ENCODE measurements at regions not wholly inside any gene's neighbourhood (a gene's known extent, or its start where the extent isn't known, plus 50 kb on each side); places are given as distances from the start of the nearest gene placed in this dataset.

- Histone ChIP-seq H3K4me3 (ENCODE audit: insufficient read length, low read depth) (no peak overlapping the region), H3K9me3 (ENCODE audit: insufficient read depth, low read length) (no peaks in the 10 kb centered on the region), H3K4me1 (ENCODE audit: insufficient read depth, insufficient read length) (no peaks in the 10 kb centered on the region), H3K9ac (ENCODE audit: insufficient read length, low read depth) (no peak overlapping the region), H3K36me3 (ENCODE audit: insufficient read depth, insufficient read length, low read length) (no peaks in the 10 kb centered on the region), H3K27me3 (ENCODE audit: insufficient read depth, insufficient read length) (no peaks in the 10 kb centered on the region)
- DNase-seq (ENCODE audit: low read depth, low spot score) = no peak
- TF ChIP-seq ZNF274 (IDR thresholded peaks at IDR 0.05; ENCODE audit: low read depth, low read length) (no peak), SUZ12 (IDR thresholded peaks at IDR 0.05; ENCODE audit: extremely low read depth, insufficient read depth, insufficient read length) (no peak), YY1 (IDR thresholded peaks at IDR 0.05; ENCODE audit: insufficient read depth, insufficient read length) (no peak)
These were observed 423.7 kb downstream of the LRIG3 start for GRCh38 chr12:58496411-58497190.

GRCh38 chr12:58500399-58500798 is 419.9 kb downstream of the LRIG3 start:
- Histone ChIP-seq H3K4me1 (ENCODE audit: insufficient read depth, insufficient read length) (no peaks in the 10 kb centered on the region), H3K9me3 (ENCODE audit: insufficient read depth, low read length) (no peaks in the 10 kb centered on the region), H3K9ac (ENCODE audit: insufficient read length, low read depth) (no peak overlapping the region), H3K27me3 (ENCODE audit: insufficient read depth, insufficient read length) (no peaks in the 10 kb centered on the region), H3K36me3 (ENCODE audit: insufficient read depth, insufficient read length, low read length) (no peaks in the 10 kb centered on the region), H3K4me3 (ENCODE audit: insufficient read length, low read depth) (no peak overlapping the region)
- no peak for DNase-seq (ENCODE audit: low read depth, low spot score)
- TF ChIP-seq SUZ12 (IDR thresholded peaks at IDR 0.05; ENCODE audit: extremely low read depth, insufficient read depth, insufficient read length) (no peak), ZNF274 (IDR thresholded peaks at IDR 0.05; ENCODE audit: low read depth, low read length) (no peak), YY1 (IDR thresholded peaks at IDR 0.05; ENCODE audit: insufficient read depth, insufficient read length) (no peak)

- no peak for DNase-seq (ENCODE audit: low read depth, low spot score)
- H3K4me1 ChIP-seq (ENCODE audit: insufficient read depth, insufficient read length) = no peaks in the 10 kb centered on the region
- TF ChIP-seq ZNF274 (IDR thresholded peaks at IDR 0.05; ENCODE audit: low read depth, low read length) = no peak
- TF ChIP-seq SUZ12 (IDR thresholded peaks at IDR 0.05; ENCODE audit: extremely low read depth, insufficient read depth, insufficient read length) = no peak
- no peak for TF ChIP-seq YY1 (IDR thresholded peaks at IDR 0.05; ENCODE audit: insufficient read depth, insufficient read length)
These were observed 418.1 kb downstream of the LRIG3 start for GRCh38 chr12:58502226-58502625.

GRCh38 chr12:58502841-58503240 is 417.5 kb downstream of the LRIG3 start:
- Histone ChIP-seq H3K4me3 (ENCODE audit: insufficient read length, low read depth) (no peak overlapping the region), H3K9ac (ENCODE audit: insufficient read length, low read depth) (no peak overlapping the region), H3K27me3 (ENCODE audit: insufficient read depth, insufficient read length) (no peaks in the 10 kb centered on the region), H3K9me3 (ENCODE audit: insufficient read depth, low read length) (no peaks in the 10 kb centered on the region), H3K36me3 (ENCODE audit: insufficient read depth, insufficient read length, low read length) (no peaks in the 10 kb centered on the region), H3K4me1 (ENCODE audit: insufficient read depth, insufficient read length) (no peaks in the 10 kb centered on the region)
- DNase-seq (ENCODE audit: low read depth, low spot score) = no peak
- TF ChIP-seq SUZ12 (IDR thresholded peaks at IDR 0.05; ENCODE audit: extremely low read depth, insufficient read depth, insufficient read length) (no peak), YY1 (IDR thresholded peaks at IDR 0.05; ENCODE audit: insufficient read depth, insufficient read length) (no peak), ZNF274 (IDR thresholded peaks at IDR 0.05; ENCODE audit: low read depth, low read length) (no peak)

More at GRCh38 chr12:58502226-58502625, 418.1 kb downstream of the LRIG3 start:
- Histone ChIP-seq H3K9me3 (ENCODE audit: insufficient read depth, low read length) (no peaks in the 10 kb centered on the region), H3K27me3 (ENCODE audit: insufficient read depth, insufficient read length) (no peaks in the 10 kb centered on the region), H3K4me3 (ENCODE audit: insufficient read length, low read depth) (no peak overlapping the region), H3K9ac (ENCODE audit: insufficient read length, low read depth) (no peak overlapping the region), H3K36me3 (ENCODE audit: insufficient read depth, insufficient read length, low read length) (no peaks in the 10 kb centered on the region)

GRCh38 chr12:58503731-58504130 is 416.6 kb downstream of the LRIG3 start:
- DNase-seq (ENCODE audit: low read depth, low spot score) = no peak
- no peak for TF ChIP-seq SUZ12 (IDR thresholded peaks at IDR 0.05; ENCODE audit: extremely low read depth, insufficient read depth, insufficient read length)
- no peak for TF ChIP-seq ZNF274 (IDR thresholded peaks at IDR 0.05; ENCODE audit: low read depth, low read length)
- no peak for TF ChIP-seq YY1 (IDR thresholded peaks at IDR 0.05; ENCODE audit: insufficient read depth, insufficient read length)
- Histone ChIP-seq H3K27me3 (ENCODE audit: insufficient read depth, insufficient read length) (no peaks in the 10 kb centered on the region), H3K36me3 (ENCODE audit: insufficient read depth, insufficient read length, low read length) (no peaks in the 10 kb centered on the region), H3K9me3 (ENCODE audit: insufficient read depth, low read length) (no peaks in the 10 kb centered on the region), H3K9ac (ENCODE audit: insufficient read length, low read depth) (no peak overlapping the region), H3K4me1 (ENCODE audit: insufficient read depth, insufficient read length) (no peaks in the 10 kb centered on the region), H3K4me3 (ENCODE audit: insufficient read length, low read depth) (no peak overlapping the region)

- Histone ChIP-seq H3K9ac (ENCODE audit: insufficient read length, low read depth) (no peak overlapping the region), H3K4me1 (ENCODE audit: insufficient read depth, insufficient read length) (no peaks in the 10 kb centered on the region), H3K27me3 (ENCODE audit: insufficient read depth, insufficient read length) (no peaks in the 10 kb centered on the region), H3K4me3 (ENCODE audit: insufficient read length, low read depth) (no peak overlapping the region), H3K9me3 (ENCODE audit: insufficient read depth, low read length) (no peaks in the 10 kb centered on the region), H3K36me3 (ENCODE audit: insufficient read depth, insufficient read length, low read length) (no peaks in the 10 kb centered on the region)
- no peak for DNase-seq (ENCODE audit: low read depth, low spot score)
- TF ChIP-seq YY1 (IDR thresholded peaks at IDR 0.05; ENCODE audit: insufficient read depth, insufficient read length) (no peak), ZNF274 (IDR thresholded peaks at IDR 0.05; ENCODE audit: low read depth, low read length) (no peak), SUZ12 (IDR thresholded peaks at IDR 0.05; ENCODE audit: extremely low read depth, insufficient read depth, insufficient read length) (no peak)
These were observed 416.0 kb downstream of the LRIG3 start for GRCh38 chr12:58504143-58504938.
